ENCODE measurements at regions not wholly inside any gene's neighbourhood (a gene's known extent, or its start where the extent isn't known, plus 50 kb on each side); places are given as distances from the start of the nearest gene placed in this dataset.

DNA sequence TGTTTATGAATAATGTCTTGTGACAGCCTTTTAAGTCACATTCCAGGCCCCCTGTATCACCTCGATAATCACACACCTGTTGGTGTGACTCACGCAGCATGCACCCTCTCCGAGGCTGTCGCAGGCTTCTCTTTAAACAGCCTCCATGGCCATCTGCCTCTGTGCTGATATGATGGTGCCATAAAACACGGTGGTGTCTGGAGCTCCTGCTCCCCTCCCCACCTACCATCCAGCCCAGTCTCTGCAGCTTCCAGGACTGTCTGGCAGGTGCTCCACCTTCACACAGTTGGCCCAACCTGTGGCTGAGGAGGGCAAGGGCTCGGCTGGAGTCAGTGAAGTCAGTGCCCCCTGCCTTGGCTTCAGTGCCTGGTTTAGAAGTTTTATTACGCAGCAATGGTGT is 173.8 kb upstream of the RPL34 start:
- Histone ChIP-seq H3K4me1 (ENCODE audit: control insufficient read depth, extremely low read depth, insufficient read depth, low read length) (no peaks in the 10 kb centered on the region), H3K9ac (replicated peaks; ENCODE audit: extremely low read depth, insufficient read depth, low read length) (no peak overlapping the region), H4K20me1 (replicated peaks; ENCODE audit: control insufficient read depth, extremely low read depth, insufficient read depth, low read length) (no peaks in the 10 kb centered on the region), H3K36me3 (ENCODE audit: control insufficient read depth in 2 of 2, extremely low read depth in 1 of 2, insufficient read depth in 2 of 2, low read length in 2 of 2) (no peaks in the 10 kb centered on the region), H3K27ac (ENCODE audit: insufficient read depth, low read depth, low read length) (no peak overlapping the region), H3K9me3 (replicated peaks; ENCODE audit: control insufficient read depth, insufficient read depth, low read length) (no peaks in the 10 kb centered on the region), H3K27me3 (ENCODE audit: control insufficient read depth in 2 of 2, insufficient read depth in 2 of 2, low read length in 2 of 2) (no peaks in the 10 kb centered on the region), H3K79me2 (ENCODE audit: control insufficient read depth, insufficient read depth, low read length) (no peaks in the 10 kb centered on the region), H3K9me1 (replicated peaks; ENCODE audit: control insufficient read depth, extremely low read depth, insufficient read depth, low read length) (no peaks in the 10 kb centered on the region), H3K4me2 (ENCODE audit: insufficient read depth, low read length) (no peak overlapping the region), H2AFZ (ENCODE audit: low read depth, low read length) (no peak overlapping the region), H3K4me3 (replicated peaks in 1 of 3; ENCODE audit: insufficient read depth in 1 of 3, low read depth in 1 of 3, low read length in 3 of 3) (no peak overlapping the region)
- no peak for DNase-seq (ENCODE audit: low read depth, low spot score)
- CTCF ChIA-PET, result interaction anchor here (0.6 kb wide), 1 partner anchor 634 kb away, joined by 3 read pairs; no protein-coding TSS in a partner anchor
- BruUV-seq (replicated peaks), result no TSS peak
- intact Hi-C loops (cut with micrococcal nuclease), result no loop called here
- FAIRE-seq, result no peak
- POLR2A ChIA-PET, result no interaction called here
- TF ChIP-seq GATA2 (IDR thresholded peaks at IDR 0.05; ENCODE audit: insufficient read depth, insufficient read length, low read depth, low read length) (no peak), JUN (IDR thresholded peaks at IDR 0.05; ENCODE audit: borderline replicate concordance, insufficient read depth, insufficient read length, low read depth) (no peak), POLR2AphosphoS5 (IDR thresholded peaks at IDR 0.05; ENCODE audit: insufficient read depth, low read depth, low read length) (no peak), MYC (IDR thresholded peaks at IDR 0.05; ENCODE audit: low read depth, low read length) (no peak), EZH2 (IDR thresholded peaks at IDR 0.05; ENCODE audit: borderline replicate concordance, low read depth, low read length, severe bottlenecking) (no peak), FOS (IDR thresholded peaks at IDR 0.05; ENCODE audit: borderline replicate concordance, insufficient read depth, low read length) (no peak)
- TF ChIP-seq, protein P1, sequence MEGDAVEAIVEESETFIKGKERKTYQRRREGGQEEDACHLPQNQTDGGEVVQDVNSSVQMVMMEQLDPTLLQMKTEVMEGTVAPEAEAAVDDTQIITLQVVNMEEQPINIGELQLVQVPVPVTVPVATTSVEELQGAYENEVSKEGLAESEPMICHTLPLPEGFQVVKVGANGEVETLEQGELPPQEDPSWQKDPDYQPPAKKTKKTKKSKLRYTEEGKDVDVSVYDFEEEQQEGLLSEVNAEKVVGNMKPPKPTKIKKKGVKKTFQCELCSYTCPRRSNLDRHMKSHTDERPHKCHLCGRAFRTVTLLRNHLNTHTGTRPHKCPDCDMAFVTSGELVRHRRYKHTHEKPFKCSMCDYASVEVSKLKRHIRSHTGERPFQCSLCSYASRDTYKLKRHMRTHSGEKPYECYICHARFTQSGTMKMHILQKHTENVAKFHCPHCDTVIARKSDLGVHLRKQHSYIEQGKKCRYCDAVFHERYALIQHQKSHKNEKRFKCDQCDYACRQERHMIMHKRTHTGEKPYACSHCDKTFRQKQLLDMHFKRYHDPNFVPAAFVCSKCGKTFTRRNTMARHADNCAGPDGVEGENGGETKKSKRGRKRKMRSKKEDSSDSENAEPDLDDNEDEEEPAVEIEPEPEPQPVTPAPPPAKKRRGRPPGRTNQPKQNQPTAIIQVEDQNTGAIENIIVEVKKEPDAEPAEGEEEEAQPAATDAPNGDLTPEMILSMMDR (IDR thresholded peaks at IDR 0.05; ENCODE audit: extremely low read depth in 1 of 2, insufficient read depth in 1 of 2, low read depth in 1 of 2, low read length in 2 of 2), result no peak
- dilution Hi-C loops (cut with MboI; ENCODE audit: extremely low pct_ligation_motif_present, low sequenced_read_pairs), result no loop called here

All from endothelial cell of umbilical vein (primary cell).